ENCODE measurements at regions not wholly inside any gene's neighbourhood (a gene's known extent, or its start where the extent isn't known, plus 50 kb on each side); places are given as distances from the start of the nearest gene placed in this dataset.

GRCh38 chr20:40284611-40285010 is 404.4 kb downstream of the MAFB start:
- TF ChIP-seq CTCF (IDR thresholded peaks at IDR 0.05) (no peak), POLR2A (IDR thresholded peaks at IDR 0.05) (no peak)
